Trophoblast cell (in vitro differentiated cells and primary cell): ENCODE measurements at regions not wholly inside any gene's neighbourhood (a gene's known extent, or its start where the extent isn't known, plus 50 kb on each side); places are given as distances from the start of the nearest gene placed in this dataset.

ENCODE experiments used
- DNase-seq, 2 donors: peaks; one replicate each; pipeline ENCODE4 v3.0.0-alpha.2; 2016
- H2AFZ ChIP-seq: 2 replicates; pipeline ENCODE4 v1.6.1; 2013; ENCODE audit warnings: low read length, moderate library complexity, mild to moderate bottlenecking; ENCODE audit not compliant: insufficient read depth, poor library complexity
- H2AK5ac ChIP-seq: 2 replicates; pipeline ENCODE4 v1.6.1; 2013; ENCODE audit warnings: mild to moderate bottlenecking, low read length
- H2BK120ac ChIP-seq: 2 replicates; pipeline ENCODE4 v1.6.1; 2013; ENCODE audit warnings: low read length, mild to moderate bottlenecking, moderate library complexity; ENCODE audit not compliant: insufficient read depth, poor library complexity
- H2BK12ac ChIP-seq: 2 replicates; pipeline ENCODE4 v1.6.1; 2013; ENCODE audit warnings: mild to moderate bottlenecking, low read length, moderate library complexity
- H2BK5ac ChIP-seq: 2 replicates; pipeline ENCODE4 v1.6.1; 2013; ENCODE audit warnings: low read length, low read depth, moderate library complexity, mild to moderate bottlenecking; ENCODE audit not compliant: poor library complexity
- H3K14ac ChIP-seq: 2 replicates; pipeline ENCODE4 v1.6.1; 2013; ENCODE audit warnings: mild to moderate bottlenecking, low read length
- H3K18ac ChIP-seq: 2 replicates; pipeline ENCODE4 v1.6.1; 2013; ENCODE audit warnings: mild to moderate bottlenecking, low read length
- H3K23ac ChIP-seq: 2 replicates; pipeline ENCODE4 v1.6.1; 2013; ENCODE audit warnings: low read length
- H3K27ac ChIP-seq: 2 replicates; pipeline ENCODE4 v1.5.1; 2013; ENCODE audit warnings: low read depth, mild to moderate bottlenecking, inconsistent platforms, low read length, moderate library complexity
- H3K27me3 ChIP-seq: 2 replicates; pipeline ENCODE4 v1.6.1; 2013; ENCODE audit warnings: inconsistent platforms, mild to moderate bottlenecking, low read length, moderate library complexity; ENCODE audit not compliant: insufficient read depth
- H3K36me3 ChIP-seq, 2 experiments: 1 replicate in 1 of 2; 2 replicates in 1 of 2; pipeline ENCODE4 v1.6.1; 2013; ENCODE audit warnings: low read length in 2 of 2, mild to moderate bottlenecking in 2 of 2, moderate library complexity in 1 of 2; ENCODE audit not compliant: insufficient read depth in 2 of 2, control insufficient read depth in 1 of 2
- H3K4ac ChIP-seq: 2 replicates; pipeline ENCODE4 v1.6.1; 2013; ENCODE audit warnings: low read depth, mild to moderate bottlenecking, low read length, moderate library complexity
- H3K4me1 ChIP-seq, 2 experiments: 1 replicate in 1 of 2; 2 replicates in 1 of 2; pipeline ENCODE4 v1.6.1; 2013; ENCODE audit warnings: low read length in 2 of 2, mild to moderate bottlenecking in 2 of 2, moderate library complexity in 1 of 2; ENCODE audit not compliant: insufficient read depth in 2 of 2, control insufficient read depth in 1 of 2
- H3K4me2 ChIP-seq: 2 replicates; pipeline ENCODE4 v1.6.1; 2013; ENCODE audit warnings: inconsistent platforms, mild to moderate bottlenecking, low read length, moderate library complexity
- H3K4me3 ChIP-seq: 2 replicates; pipeline ENCODE4 v1.5.1; 2013; ENCODE audit warnings: mild to moderate bottlenecking, low read depth, low read length, inconsistent platforms
- H3K79me1 ChIP-seq: one replicate; pipeline ENCODE4 v1.6.1; 2013; ENCODE audit warnings: low read length
- H3K79me2 ChIP-seq: 2 replicates; pipeline ENCODE4 v1.6.1; 2013; ENCODE audit warnings: low read length, mild to moderate bottlenecking; ENCODE audit not compliant: control insufficient read depth, insufficient read depth, poor library complexity
- H3K9ac ChIP-seq: 2 replicates; pipeline ENCODE4 v1.6.1; 2013; ENCODE audit warnings: mild to moderate bottlenecking, low read length
- H3K9me3 ChIP-seq: 2 replicates; pipeline ENCODE4 v1.6.1; 2013; ENCODE audit warnings: low read depth, mild to moderate bottlenecking, control low read depth, inconsistent platforms, low read length; ENCODE audit not compliant: insufficient read depth
- H4K12ac ChIP-seq: 2 replicates; pipeline ENCODE4 v1.6.1; 2013; ENCODE audit warnings: low read depth, mild to moderate bottlenecking, low read length, moderate library complexity
- H4K8ac ChIP-seq: 2 replicates; pipeline ENCODE4 v1.6.1; 2013; ENCODE audit warnings: low read depth, mild to moderate bottlenecking, low read length, moderate library complexity
- H4K91ac ChIP-seq: one replicate; pipeline ENCODE4 v1.6.1; 2013; ENCODE audit warnings: low read depth, mild to moderate bottlenecking, low read length, moderate library complexity
- WGBS: extraction: QIAGEN DNeasy Blood & Tissue Kit; methylation state at CpG from one replicate; pipeline ENCODE4 v1.1.7; 2013; ENCODE audit warnings: missing lambda C conversion rate; ENCODE audit not compliant: insufficient read length, insufficient coverage; ENCODE audit errors: extremely low coverage; 5-methylcytosine and 5-hydroxymethylcytosine counted together

- Histone ChIP-seq H2BK12ac (no peak overlapping the region), H3K18ac (no peak overlapping the region), H3K4me3 (no peak overlapping the region), H4K8ac (no peak overlapping the region), H3K79me1 (no peaks in the 10 kb centered on the region), H2AK5ac (no peak overlapping the region), H3K4ac (no peak overlapping the region), H3K27me3 (no peaks in the 10 kb centered on the region), H3K14ac (no peak overlapping the region), H3K4me1 (no peaks in the 10 kb centered on the region), H3K79me2 (no peaks in the 10 kb centered on the region), H4K12ac (no peak overlapping the region), H3K27ac (no peak overlapping the region), H4K91ac (no peak overlapping the region), H2BK5ac (no peak overlapping the region), H2BK120ac (no peak overlapping the region), H2AFZ (no peak overlapping the region), H3K9me3 (no peaks in the 10 kb centered on the region), H3K4me2 (no peak overlapping the region), H3K9ac (no peak overlapping the region), H3K23ac (no peak overlapping the region), H3K36me3 (no peaks in the 10 kb centered on the region)
- DNase-seq, result no peak
- WGBS, result no CpG with 5 or more reads among the region's 3 CpGs
Observed at GRCh38 chr17:79680318-79680695, 50.4 kb upstream of the ENPP7 start.

GRCh38 chr17:79679631-79680317 is 51.0 kb upstream of the ENPP7 start:
- Histone ChIP-seq H3K4ac (no peak overlapping the region), H3K79me2 (no peaks in the 10 kb centered on the region), H4K12ac (no peak overlapping the region), H3K9me3 (peaks cover 1% of the 10 kb centered on the region), H3K4me3 (no peak overlapping the region), H3K18ac (no peak overlapping the region), H3K14ac (no peak overlapping the region), H3K4me2 (no peak overlapping the region), H3K79me1 (no peaks in the 10 kb centered on the region), H2BK12ac (no peak overlapping the region), H3K36me3 (no peaks in the 10 kb centered on the region), H3K27me3 (no peaks in the 10 kb centered on the region), H4K91ac (no peak overlapping the region), H4K8ac (no peak overlapping the region), H2AK5ac (no peak overlapping the region), H2AFZ (no peak overlapping the region), H3K27ac (no peak overlapping the region), H3K4me1 (no peaks in the 10 kb centered on the region), H2BK5ac (no peak overlapping the region), H2BK120ac (no peak overlapping the region), H3K23ac (no peak overlapping the region), H3K9ac (no peak overlapping the region)
- WGBS, result no CpG with 5 or more reads among the region's 19 CpGs
- DNase-seq, result peak in 1 of 2 donors; percentile 3

- Histone ChIP-seq H2BK5ac (no peak overlapping the region), H3K23ac (no peak overlapping the region), H2AK5ac (no peak overlapping the region), H3K4me1 (no peaks in the 10 kb centered on the region), H2BK12ac (no peak overlapping the region), H3K9me3 (peaks cover 9% of the 10 kb centered on the region), H3K79me1 (no peaks in the 10 kb centered on the region), H3K4me3 (no peak overlapping the region), H2AFZ (no peak overlapping the region), H3K27ac (no peak overlapping the region), H3K14ac (no peak overlapping the region), H3K18ac (no peak overlapping the region), H3K36me3 (no peaks in the 10 kb centered on the region), H4K91ac (no peak overlapping the region), H3K4ac (no peak overlapping the region), H3K79me2 (no peaks in the 10 kb centered on the region), H4K8ac (no peak overlapping the region), H4K12ac (no peak overlapping the region), H2BK120ac (no peak overlapping the region), H3K4me2 (no peak overlapping the region), H3K27me3 (no peaks in the 10 kb centered on the region), H3K9ac (no peak overlapping the region)
- DNase-seq, result no peak
- WGBS, result no CpG with 5 or more reads among the region's 12 CpGs
Observed at GRCh38 chr17:79678736-79679255, 51.9 kb upstream of the ENPP7 start.

GRCh38 chr17:79678091-79678735 is 52.5 kb upstream of the ENPP7 start:
- Histone ChIP-seq H3K4me3 (no peak overlapping the region), H3K4me2 (no peak overlapping the region), H2AFZ (no peak overlapping the region), H3K36me3 (no peaks in the 10 kb centered on the region), H3K14ac (no peak overlapping the region), H2AK5ac (no peak overlapping the region), H3K23ac (no peak overlapping the region), H3K18ac (no peak overlapping the region), H3K4me1 (no peaks in the 10 kb centered on the region), H4K91ac (no peak overlapping the region), H4K8ac (no peak overlapping the region), H3K4ac (no peak overlapping the region), H3K27me3 (no peaks in the 10 kb centered on the region), H2BK12ac (no peak overlapping the region), H3K79me1 (no peaks in the 10 kb centered on the region), H2BK5ac (no peak overlapping the region), H2BK120ac (no peak overlapping the region), H4K12ac (no peak overlapping the region), H3K27ac (no peak overlapping the region), H3K9ac (no peak overlapping the region), H3K79me2 (no peaks in the 10 kb centered on the region), H3K9me3 (peaks cover 9% of the 10 kb centered on the region)
- no CpG with 5 or more reads among the region's 16 CpGs for WGBS
- DNase-seq, result no peak
